ENCODE measurements at regions not wholly inside any gene's neighbourhood (a gene's known extent, or its start where the extent isn't known, plus 50 kb on each side); places are given as distances from the start of the nearest gene placed in this dataset.

DNA sequence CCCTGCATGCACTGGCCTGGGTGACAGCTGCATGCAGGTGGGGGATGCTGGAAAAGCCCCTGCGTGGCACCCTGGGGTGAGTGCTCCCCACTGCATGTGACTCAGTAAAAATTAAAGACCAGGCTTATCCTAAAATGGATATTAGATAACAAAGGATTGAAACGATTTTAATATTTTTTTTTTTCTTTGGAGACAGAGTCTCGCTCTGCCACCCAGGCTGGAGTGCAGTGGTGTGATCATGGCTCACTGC lies 334.9 kb downstream of the C16orf95 start (continued):
- TF ChIP-seq KLF8 (tag by site-specific recombination; IDR thresholded peaks at IDR 0.05) (no peak), ZNF670 (tag by site-specific recombination; IDR thresholded peaks at IDR 0.05; ENCODE audit: low read depth) (no peak), ZNF621 (tag by site-specific recombination; IDR thresholded peaks at IDR 0.05) (no peak)

- H3K9me3 ChIP-seq (ENCODE audit: control insufficient read depth, insufficient read depth, low read depth, low read length) = no peaks in the 10 kb centered on the region
- H3K4me1 ChIP-seq (ENCODE audit: control insufficient read depth, insufficient read depth, low read length) = no peaks in the 10 kb centered on the region
- POLR2A ChIA-PET = no interaction called here
- TF ChIP-seq ZNF2 (tag by site-specific recombination; IDR thresholded peaks at IDR 0.05) = no peak
- no peak for TF ChIP-seq ZNF416 (tag by site-specific recombination; IDR thresholded peaks at IDR 0.05)
- no peak for TF ChIP-seq ZNF341 (tag by site-specific recombination; IDR thresholded peaks at IDR 0.05; ENCODE audit: low read depth)
- TF ChIP-seq, protein P1, sequence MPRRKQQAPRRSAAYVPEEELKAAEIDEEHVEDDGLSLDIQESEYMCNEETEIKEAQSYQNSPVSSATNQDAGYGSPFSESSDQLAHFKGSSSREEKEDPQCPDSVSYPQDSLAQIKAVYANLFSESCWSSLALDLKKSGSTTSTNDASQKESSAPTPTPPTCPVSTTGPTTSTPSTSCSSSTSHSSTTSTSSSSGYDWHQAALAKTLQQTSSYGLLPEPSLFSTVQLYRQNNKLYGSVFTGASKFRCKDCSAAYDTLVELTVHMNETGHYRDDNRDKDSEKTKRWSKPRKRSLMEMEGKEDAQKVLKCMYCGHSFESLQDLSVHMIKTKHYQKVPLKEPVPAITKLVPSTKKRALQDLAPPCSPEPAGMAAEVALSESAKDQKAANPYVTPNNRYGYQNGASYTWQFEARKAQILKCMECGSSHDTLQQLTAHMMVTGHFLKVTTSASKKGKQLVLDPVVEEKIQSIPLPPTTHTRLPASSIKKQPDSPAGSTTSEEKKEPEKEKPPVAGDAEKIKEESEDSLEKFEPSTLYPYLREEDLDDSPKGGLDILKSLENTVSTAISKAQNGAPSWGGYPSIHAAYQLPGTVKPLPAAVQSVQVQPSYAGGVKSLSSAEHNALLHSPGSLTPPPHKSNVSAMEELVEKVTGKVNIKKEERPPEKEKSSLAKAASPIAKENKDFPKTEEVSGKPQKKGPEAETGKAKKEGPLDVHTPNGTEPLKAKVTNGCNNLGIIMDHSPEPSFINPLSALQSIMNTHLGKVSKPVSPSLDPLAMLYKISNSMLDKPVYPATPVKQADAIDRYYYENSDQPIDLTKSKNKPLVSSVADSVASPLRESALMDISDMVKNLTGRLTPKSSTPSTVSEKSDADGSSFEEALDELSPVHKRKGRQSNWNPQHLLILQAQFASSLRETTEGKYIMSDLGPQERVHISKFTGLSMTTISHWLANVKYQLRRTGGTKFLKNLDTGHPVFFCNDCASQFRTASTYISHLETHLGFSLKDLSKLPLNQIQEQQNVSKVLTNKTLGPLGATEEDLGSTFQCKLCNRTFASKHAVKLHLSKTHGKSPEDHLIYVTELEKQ (tag by site-specific recombination; IDR thresholded peaks at IDR 0.05; ENCODE audit: borderline replicate concordance) = no peak
- TF ChIP-seq, protein P2, sequence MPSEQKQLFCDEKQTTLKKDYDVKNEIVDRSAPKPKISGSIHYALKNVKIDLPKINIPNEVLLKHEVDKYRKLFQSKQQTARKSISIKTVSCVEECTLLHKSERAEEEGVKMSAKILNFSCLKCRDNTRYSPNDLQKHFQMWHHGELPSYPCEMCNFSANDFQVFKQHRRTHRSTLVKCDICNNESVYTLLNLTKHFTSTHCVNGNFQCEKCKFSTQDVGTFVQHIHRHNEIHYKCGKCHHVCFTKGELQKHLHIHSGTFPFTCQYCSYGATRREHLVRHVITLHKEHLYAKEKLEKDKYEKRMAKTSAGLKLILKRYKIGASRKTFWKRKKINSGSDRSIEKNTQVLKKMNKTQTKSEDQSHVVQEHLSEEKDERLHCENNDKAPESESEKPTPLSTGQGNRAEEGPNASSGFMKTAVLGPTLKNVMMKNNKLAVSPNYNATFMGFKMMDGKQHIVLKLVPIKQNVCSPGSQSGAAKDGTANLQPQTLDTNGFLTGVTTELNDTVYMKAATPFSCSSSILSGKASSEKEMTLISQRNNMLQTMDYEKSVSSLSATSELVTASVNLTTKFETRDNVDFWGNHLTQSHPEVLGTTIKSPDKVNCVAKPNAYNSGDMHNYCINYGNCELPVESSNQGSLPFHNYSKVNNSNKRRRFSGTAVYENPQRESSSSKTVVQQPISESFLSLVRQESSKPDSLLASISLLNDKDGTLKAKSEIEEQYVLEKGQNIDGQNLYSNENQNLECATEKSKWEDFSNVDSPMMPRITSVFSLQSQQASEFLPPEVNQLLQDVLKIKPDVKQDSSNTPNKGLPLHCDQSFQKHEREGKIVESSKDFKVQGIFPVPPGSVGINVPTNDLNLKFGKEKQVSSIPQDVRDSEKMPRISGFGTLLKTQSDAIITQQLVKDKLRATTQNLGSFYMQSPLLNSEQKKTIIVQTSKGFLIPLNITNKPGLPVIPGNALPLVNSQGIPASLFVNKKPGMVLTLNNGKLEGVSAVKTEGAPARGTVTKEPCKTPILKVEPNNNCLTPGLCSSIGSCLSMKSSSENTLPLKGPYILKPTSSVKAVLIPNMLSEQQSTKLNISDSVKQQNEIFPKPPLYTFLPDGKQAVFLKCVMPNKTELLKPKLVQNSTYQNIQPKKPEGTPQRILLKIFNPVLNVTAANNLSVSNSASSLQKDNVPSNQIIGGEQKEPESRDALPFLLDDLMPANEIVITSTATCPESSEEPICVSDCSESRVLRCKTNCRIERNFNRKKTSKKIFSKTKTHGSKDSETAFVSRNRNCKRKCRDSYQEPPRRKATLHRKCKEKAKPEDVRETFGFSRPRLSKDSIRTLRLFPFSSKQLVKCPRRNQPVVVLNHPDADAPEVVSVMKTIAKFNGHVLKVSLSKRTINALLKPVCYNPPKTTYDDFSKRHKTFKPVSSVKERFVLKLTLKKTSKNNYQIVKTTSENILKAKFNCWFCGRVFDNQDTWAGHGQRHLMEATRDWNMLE (tag by site-specific recombination; conservative IDR thresholded peaks at IDR 0.05; ENCODE audit: low read depth) = no peak
- TF ChIP-seq ZNF133 (tag by site-specific recombination; IDR thresholded peaks at IDR 0.05) = no peak
- CTCF ChIA-PET = interaction anchor here (1.0 kb wide), 1 partner anchor 80 kb away, joined by 4 read pairs; no protein-coding TSS in a partner anchor
- no peak overlapping the region for H3K4me3 ChIP-seq (ENCODE audit: low read depth, low read length)
- H3K27ac ChIP-seq (ENCODE audit: extremely low read depth, low read depth, low read length) = no peak overlapping the region
- H3K36me3 ChIP-seq (ENCODE audit: control insufficient read depth in 2 of 2, insufficient read depth in 1 of 2, low read length in 2 of 2) = no peaks in the 10 kb centered on the region
Observed at GRCh38 chr16:86982912-86983311, 334.3 kb downstream of the C16orf95 start.

DNA sequence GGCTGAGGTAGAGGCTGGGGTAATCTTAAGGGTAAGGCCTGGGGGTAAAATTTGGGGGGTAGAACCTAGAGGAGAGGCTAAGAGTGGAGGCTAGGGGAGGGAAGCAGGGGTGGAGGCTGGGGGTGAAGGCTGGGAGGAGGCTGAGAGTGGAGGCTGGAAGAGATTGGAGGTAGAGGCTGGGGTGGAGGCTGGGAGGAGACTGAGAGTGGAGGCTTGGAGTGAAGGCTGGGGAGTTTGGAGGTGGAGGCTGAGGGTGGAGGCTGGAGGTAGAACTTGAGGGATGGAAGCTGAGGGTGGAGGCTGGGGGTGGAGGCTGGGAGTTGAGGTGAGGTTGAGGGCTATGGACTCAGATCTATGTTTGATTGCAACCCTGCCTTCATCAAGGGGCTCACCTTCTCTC lies 333.6 kb downstream of the C16orf95 start:
- ChIA-PET POLR2A (no interaction called here), CTCF (no interaction called here)

More for the DNA sequence above, 333.6 kb downstream of the C16orf95 start:
- TF ChIP-seq, protein P3, sequence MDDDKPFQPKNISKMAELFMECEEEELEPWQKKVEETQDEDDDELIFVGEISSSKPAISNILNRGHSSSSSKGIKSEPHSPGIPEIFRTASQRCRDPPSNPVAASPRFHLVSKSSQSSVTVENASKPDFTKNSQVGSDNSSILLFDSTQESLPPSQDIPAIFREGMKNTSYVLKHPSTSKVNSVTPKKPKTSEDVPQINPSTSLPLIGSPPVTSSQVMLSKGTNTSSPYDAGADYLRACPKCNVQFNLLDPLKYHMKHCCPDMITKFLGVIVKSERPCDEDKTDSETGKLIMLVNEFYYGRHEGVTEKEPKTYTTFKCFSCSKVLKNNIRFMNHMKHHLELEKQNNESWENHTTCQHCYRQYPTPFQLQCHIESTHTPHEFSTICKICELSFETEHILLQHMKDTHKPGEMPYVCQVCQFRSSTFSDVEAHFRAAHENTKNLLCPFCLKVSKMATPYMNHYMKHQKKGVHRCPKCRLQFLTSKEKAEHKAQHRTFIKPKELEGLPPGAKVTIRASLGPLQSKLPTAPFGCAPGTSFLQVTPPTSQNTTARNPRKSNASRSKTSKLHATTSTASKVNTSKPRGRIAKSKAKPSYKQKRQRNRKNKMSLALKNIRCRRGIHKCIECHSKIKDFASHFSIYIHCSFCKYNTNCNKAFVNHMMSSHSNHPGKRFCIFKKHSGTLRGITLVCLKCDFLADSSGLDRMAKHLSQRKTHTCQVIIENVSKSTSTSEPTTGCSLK (tag by site-specific recombination; IDR thresholded peaks at IDR 0.05) = no peak
- TF ChIP-seq ZNF280D (tag by site-specific recombination; IDR thresholded peaks at IDR 0.05) = peak; percentile 25; the same call in 1 of the 2 replicates
- no peak for TF ChIP-seq PRDM10 (tag by site-specific recombination; IDR thresholded peaks at IDR 0.05)
- H3K27ac ChIP-seq (ENCODE audit: extremely low read depth, low read depth, low read length) = no peak overlapping the region
- H3K4me3 ChIP-seq (ENCODE audit: low read depth, low read length) = no peak overlapping the region
- H3K9me3 ChIP-seq (ENCODE audit: control insufficient read depth, insufficient read depth, low read depth, low read length) = no peaks in the 10 kb centered on the region
- H3K36me3 ChIP-seq (ENCODE audit: control insufficient read depth in 2 of 2, insufficient read depth in 1 of 2, low read length in 2 of 2) = no peaks in the 10 kb centered on the region
- H3K4me1 ChIP-seq (ENCODE audit: control insufficient read depth, insufficient read depth, low read length) = no peaks in the 10 kb centered on the region
